GM18951 (cell line): ENCODE measurements at regions not wholly inside any gene's neighbourhood (a gene's known extent, or its start where the extent isn't known, plus 50 kb on each side); places are given as distances from the start of the nearest gene placed in this dataset.

Experiments
- POLR2A ChIP-seq: IDR thresholded peaks from 4 replicates; pipeline ENCODE4 v1.6.1; 2011; ENCODE audit warnings: mild to moderate bottlenecking; ENCODE audit not compliant: insufficient read length, insufficient read depth; ENCODE audit errors: extremely low read depth
- in situ Hi-C: fragments of 300-500 bp; cut with MboI; formaldehyde crosslinking; loops from one replicate; pipeline ENCODE4 v1.12.0; 2022; ENCODE audit warnings: low sequenced_read_pairs, mixed read lengths, inconsistent platforms; ENCODE audit not compliant: unreplicated experiment

- TF ChIP-seq POLR2A, result no peak
- in situ Hi-C loops, result no loop called here
These were observed 142.4 kb downstream of the NAV1 start for GRCh38 chr1:201681375-201681774.

- in situ Hi-C loops, result no loop called here
- TF ChIP-seq POLR2A, result no peak
These were observed 144.0 kb downstream of the NAV1 start for GRCh38 chr1:201682964-201683363.

DNA sequence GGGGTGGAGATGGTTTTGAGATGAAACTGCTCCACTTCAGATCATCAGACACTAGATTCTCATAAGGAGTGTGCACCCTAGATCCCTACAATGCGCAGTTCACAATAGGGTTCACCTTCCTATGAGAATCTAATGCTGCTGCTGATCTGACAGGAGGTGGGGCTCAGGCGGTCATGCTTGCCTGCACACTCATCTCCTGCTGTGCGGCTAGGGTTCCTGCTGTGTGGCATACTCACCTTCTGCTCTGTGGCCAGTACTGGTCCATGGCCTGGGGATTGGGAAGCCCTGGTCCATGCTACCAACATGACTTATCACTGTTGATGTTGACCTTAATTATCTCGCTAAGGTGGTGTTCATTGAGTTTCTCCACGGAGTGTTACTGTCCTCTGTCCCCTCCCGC, 144.5 kb downstream of the NAV1 start:
- in situ Hi-C loops, result no loop called here
- no peak for TF ChIP-seq POLR2A

GRCh38 chr1:201685485-201685884, 143.5 kb upstream of the IPO9 start:
- in situ Hi-C loops, result no loop called here
- no peak for TF ChIP-seq POLR2A

DNA sequence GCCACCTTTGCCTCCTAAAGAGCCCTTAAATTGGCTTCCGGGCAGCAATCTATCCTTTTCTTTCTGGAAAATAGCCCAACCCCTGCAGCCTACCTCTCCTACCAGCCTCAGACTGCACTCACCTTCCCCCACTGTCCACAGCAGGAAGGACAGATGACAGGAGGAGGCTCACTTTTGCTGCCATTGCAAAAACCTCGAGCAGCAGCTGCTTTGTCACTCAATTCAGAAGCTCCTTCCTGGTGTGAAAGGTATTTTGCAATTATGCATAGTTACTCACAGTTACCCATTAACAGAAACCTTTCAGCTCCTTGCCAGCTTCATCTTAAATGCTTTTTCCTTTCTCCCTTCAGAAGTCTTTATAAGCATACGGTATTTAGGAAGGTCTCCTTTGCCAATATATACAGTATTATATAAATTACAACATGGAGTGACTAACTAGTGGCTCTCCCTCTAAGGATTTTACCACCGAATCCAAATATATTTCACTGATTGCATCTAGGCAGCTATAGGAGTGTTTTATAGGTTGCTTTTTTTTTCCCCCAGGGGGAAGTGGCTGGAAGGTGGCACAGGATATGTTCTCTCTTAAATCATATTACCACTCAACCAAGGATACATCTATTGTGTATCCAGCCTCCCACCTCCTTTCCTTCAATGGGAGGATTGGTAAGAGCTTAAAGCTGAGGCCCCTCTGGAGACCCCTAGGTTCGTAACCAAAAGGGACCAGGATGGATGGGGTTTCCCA, 142.1 kb upstream of the IPO9 start:
- in situ Hi-C loops, result no loop called here

GRCh38 chr1:201688514-201688913, 140.4 kb upstream of the IPO9 start:
- TF ChIP-seq POLR2A, result no peak
- in situ Hi-C loops, result no loop called here

More for the DNA sequence above, 142.1 kb upstream of the IPO9 start:
- TF ChIP-seq POLR2A, result no peak

DNA sequence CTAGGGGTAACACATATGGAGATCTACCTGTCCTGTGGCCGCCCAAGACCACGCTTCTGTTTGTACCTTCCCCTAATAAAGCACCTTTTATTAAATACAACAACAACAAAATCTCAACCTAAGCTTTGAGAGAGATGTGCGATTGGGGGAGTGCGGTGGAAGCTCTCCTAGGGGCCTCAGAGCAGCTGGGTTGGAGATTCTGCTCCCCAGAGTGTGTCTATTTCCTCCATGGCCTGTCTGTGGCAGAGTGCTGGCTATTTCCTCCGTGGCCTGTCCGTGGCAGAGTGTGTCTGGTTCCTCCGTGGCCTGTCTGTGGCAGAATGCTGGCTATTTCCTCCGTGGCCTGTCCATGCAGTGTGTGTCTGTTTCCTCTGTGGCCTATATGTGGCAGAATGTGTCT, 139.3 kb upstream of the IPO9 start:
- no peak for TF ChIP-seq POLR2A
- in situ Hi-C loops, result loop anchor here (10.0 kb wide), 1 partner anchor 125 kb away; no protein-coding TSS in a partner anchor

- in situ Hi-C loops, result loop anchor here (10.0 kb wide), 1 partner anchor 126 kb away; no protein-coding TSS in a partner anchor
- no peak for TF ChIP-seq POLR2A
These were observed 138.4 kb upstream of the IPO9 start for GRCh38 chr1:201690528-201690927.

DNA sequence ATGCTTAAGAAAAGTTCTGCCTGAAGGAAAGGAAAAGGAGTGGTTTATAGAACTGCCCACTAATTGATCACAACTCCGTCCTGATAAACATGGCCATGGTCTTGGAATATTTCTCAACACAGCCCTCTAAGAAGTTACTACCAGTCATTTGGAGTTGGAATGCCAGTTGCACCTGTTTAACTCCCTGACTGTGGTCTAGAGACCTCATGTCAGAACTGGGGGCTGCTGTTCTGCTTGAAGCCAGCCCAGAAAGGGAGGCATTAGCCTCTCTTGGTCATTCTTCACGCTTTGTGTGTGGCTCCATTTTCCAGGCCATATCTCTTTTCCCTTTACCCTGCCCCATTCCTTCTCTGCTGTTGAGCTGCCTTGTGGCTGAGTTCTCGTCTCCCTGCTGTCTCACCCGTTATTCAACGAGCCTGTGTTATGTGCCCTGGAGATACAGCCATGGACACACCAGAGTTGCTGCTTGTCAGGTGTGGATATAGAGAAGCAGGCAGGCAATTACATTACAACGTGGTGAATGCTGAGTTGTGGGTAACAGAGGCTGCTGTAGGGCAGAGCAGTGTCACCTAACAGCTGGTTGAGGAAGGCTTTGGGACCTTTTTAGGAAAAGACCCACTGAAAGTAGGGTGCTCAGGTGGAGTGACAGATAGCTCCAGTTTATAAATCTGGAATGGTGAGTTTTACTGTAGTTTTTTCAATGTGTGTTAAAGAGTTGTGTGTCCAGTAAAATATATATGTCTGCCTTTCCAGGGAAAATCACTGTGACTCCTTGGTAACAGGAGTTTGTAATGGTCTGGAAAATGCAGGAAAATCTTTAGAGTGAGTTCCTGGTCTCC, 137.0 kb upstream of the IPO9 start:
- TF ChIP-seq POLR2A, result no peak
- in situ Hi-C loops, result loop anchor here (10.0 kb wide), 1 partner anchor 127 kb away; no protein-coding TSS in a partner anchor

- in situ Hi-C loops, result loop anchor here (10.0 kb wide), 1 partner anchor 128 kb away; no protein-coding TSS in a partner anchor
- TF ChIP-seq POLR2A, result no peak
These were observed 136.2 kb upstream of the IPO9 start for GRCh38 chr1:201692555-201693394.

GRCh38 chr1:201693890-201694607, 134.9 kb upstream of the IPO9 start:
- in situ Hi-C loops, result loop anchor here (10.0 kb wide), 1 partner anchor 129 kb away; no protein-coding TSS in a partner anchor
- no peak for TF ChIP-seq POLR2A
